ENCODE measurements at regions not wholly inside any gene's neighbourhood (a gene's known extent, or its start where the extent isn't known, plus 50 kb on each side); places are given as distances from the start of the nearest gene placed in this dataset.

- WGBS, 3 donors = 49 to 59% (median 49%) methylated on average over 4 of the region's 4 CpGs
- Histone ChIP-seq H3K27ac (no peak overlapping the region), H3K4me1 (ENCODE audit: insufficient read depth) (no peaks in the 10 kb centered on the region), H3K9me3 (no peaks in the 10 kb centered on the region), H3K27me3 (no peaks in the 10 kb centered on the region), H3K4me3 (no peak overlapping the region), H3K36me3 (no peaks in the 10 kb centered on the region)
- intact Hi-C loops (cut with DNase I) = no loop called here
- no peak for TF ChIP-seq POLR2A (IDR thresholded peaks at IDR 0.05)
- TF ChIP-seq CTCF (IDR thresholded peaks at IDR 0.05) = no peak
- TF ChIP-seq EP300 (IDR thresholded peaks at IDR 0.05) = no peak
- DNase-seq = no peak
Observed at GRCh38 chr6:16045238-16045637, 83.6 kb upstream of the MYLIP start.

GRCh38 chr6:16044211-16044643 is 84.7 kb upstream of the MYLIP start:
- no peaks in the 10 kb centered on the region for H3K36me3 ChIP-seq
- DNase-seq = no peak
- no peaks in the 10 kb centered on the region for H3K4me1 ChIP-seq (ENCODE audit: insufficient read depth)
- no peak overlapping the region for H3K4me3 ChIP-seq
- no peak for TF ChIP-seq POLR2A (IDR thresholded peaks at IDR 0.05)
- TF ChIP-seq EP300 (IDR thresholded peaks at IDR 0.05) = no peak
- TF ChIP-seq CTCF (IDR thresholded peaks at IDR 0.05) = no peak
- WGBS, 3 donors = 51 to 59% (median 57%) methylated on average over 2 of the region's 2 CpGs
- no peaks in the 10 kb centered on the region for H3K9me3 ChIP-seq
- no peaks in the 10 kb centered on the region for H3K27me3 ChIP-seq
- intact Hi-C loops (cut with DNase I) = no loop called here
- no peak overlapping the region for H3K27ac ChIP-seq

- H3K27ac ChIP-seq = no peak overlapping the region
- no peak overlapping the region for H3K4me3 ChIP-seq
- H3K4me1 ChIP-seq (ENCODE audit: insufficient read depth) = no peaks in the 10 kb centered on the region
- H3K27me3 ChIP-seq = no peaks in the 10 kb centered on the region
- H3K36me3 ChIP-seq = no peaks in the 10 kb centered on the region
- WGBS, 3 donors = 78 to 89% (median 88%) methylated on average over 5 of the region's 5 CpGs
- no peak for DNase-seq
- intact Hi-C loops (cut with DNase I) = no loop called here
- H3K9me3 ChIP-seq = no peaks in the 10 kb centered on the region
- TF ChIP-seq EP300 (IDR thresholded peaks at IDR 0.05) = no peak
Observed at GRCh38 chr6:16043171-16044135, 85.4 kb upstream of the MYLIP start.

GRCh38 chr6:16042751-16043150 is 86.1 kb upstream of the MYLIP start:
- H3K27me3 ChIP-seq = no peaks in the 10 kb centered on the region
- TF ChIP-seq POLR2A (IDR thresholded peaks at IDR 0.05) (no peak), EP300 (IDR thresholded peaks at IDR 0.05) (no peak), CTCF (IDR thresholded peaks at IDR 0.05) (no peak)
- 82 to 84% (median 83%) methylated on average over 3 of the region's 3 CpGs for WGBS, 3 donors
- H3K36me3 ChIP-seq = no peaks in the 10 kb centered on the region
- H3K9me3 ChIP-seq = no peaks in the 10 kb centered on the region
- H3K27ac ChIP-seq = no peak overlapping the region
- H3K4me3 ChIP-seq = no peak overlapping the region
- DNase-seq = no peak
- H3K4me1 ChIP-seq (ENCODE audit: insufficient read depth) = no peaks in the 10 kb centered on the region
- intact Hi-C loops (cut with DNase I) = no loop called here

- no peaks in the 10 kb centered on the region for H3K27me3 ChIP-seq
- no peaks in the 10 kb centered on the region for H3K4me1 ChIP-seq (ENCODE audit: insufficient read depth)
- TF ChIP-seq CTCF (IDR thresholded peaks at IDR 0.05) (no peak), POLR2A (IDR thresholded peaks at IDR 0.05) (no peak), EP300 (IDR thresholded peaks at IDR 0.05) (no peak)
- no peaks in the 10 kb centered on the region for H3K9me3 ChIP-seq
- DNase-seq = no peak
- no peaks in the 10 kb centered on the region for H3K36me3 ChIP-seq
- 79 to 87% (median 85%) methylated on average over 2 of the region's 2 CpGs for WGBS, 3 donors
- intact Hi-C loops (cut with DNase I) = no loop called here
- H3K4me3 ChIP-seq = no peak overlapping the region
- H3K27ac ChIP-seq = no peak overlapping the region
Observed at GRCh38 chr6:16041327-16041726, 87.6 kb upstream of the MYLIP start.

Measured in ovary (tissue), 7 donors.